MCF 10A (cell line): ENCODE measurements at regions not wholly inside any gene's neighbourhood (a gene's known extent, or its start where the extent isn't known, plus 50 kb on each side); places are given as distances from the start of the nearest gene placed in this dataset.

Source experiments
- BruUV-seq: library from RNA; stranded (reverse); fragments of 400-500 nt; replicated peaks from 2 replicates; lab custom pipeline; 2021; lab: Mats Ljungman, UMichigan
- CTCF ChIA-PET: fragments of 300-600 bp; sonication (Branson Sonifier 250); formaldehyde crosslinking; extraction: SDS; loops from one replicate; lab custom pipeline; 2021; ENCODE audit warnings: antibody characterized with exemption, inconsistent platforms; lab: Yijun Ruan, JAX
- POLR2A ChIA-PET: fragments of 300-600, 350-650 bp; sonication (Branson Sonifier 250); formaldehyde crosslinking; extraction: SDS; loops from one replicate; lab custom pipeline; 2020; ENCODE audit warnings: antibody characterized with exemption, inconsistent platforms; lab: Yijun Ruan, JAX
- DNase-seq: peaks from one replicate; pipeline ENCODE4 v3.0.0-alpha.2; 2018; ENCODE audit not compliant: unreplicated experiment
- H3K27ac Mint-ChIP-seq: one replicate; pipeline ENCODE4 v1.8.0; 2022; ENCODE audit warnings: mild to moderate bottlenecking, low read depth, mixed read lengths; ENCODE audit not compliant: unreplicated experiment
- H3K27me3 Mint-ChIP-seq: one replicate; pipeline ENCODE4 v1.8.0; 2022; ENCODE audit warnings: mixed read lengths; ENCODE audit not compliant: insufficient read depth, unreplicated experiment
- H3K36me3 Mint-ChIP-seq: one replicate; pipeline ENCODE4 v1.8.0; 2022; ENCODE audit warnings: mild to moderate bottlenecking, moderate library complexity, mixed read lengths; ENCODE audit not compliant: insufficient read depth, unreplicated experiment
- H3K4me1 Mint-ChIP-seq: one replicate; pipeline ENCODE4 v1.8.0; 2022; ENCODE audit warnings: mixed read lengths; ENCODE audit not compliant: insufficient read depth, unreplicated experiment
- H3K4me3 Mint-ChIP-seq: one replicate; pipeline ENCODE4 v1.8.0; 2022; ENCODE audit warnings: mild to moderate bottlenecking, moderate library complexity, mixed read lengths; ENCODE audit not compliant: unreplicated experiment
- H3K9me3 Mint-ChIP-seq: one replicate; pipeline ENCODE4 v1.8.0; 2022; ENCODE audit warnings: mixed read lengths; ENCODE audit not compliant: unreplicated experiment
- CTCF ChIP-seq: fragments of 200-600 bp; IDR thresholded peaks from one replicate; pipeline ENCODE4 v1.8.0; 2022; ENCODE audit warnings: antibody characterized with exemption, mild to moderate bottlenecking; ENCODE audit not compliant: unreplicated experiment
- intact Hi-C: fragments of 100-400 bp; cut with micrococcal nuclease; formaldehyde crosslinking; loops from 2 replicates; pipeline ENCODE4 v1.14.1; 2022

GRCh38 chr5:174567506-174568141, 156.8 kb upstream of the MSX2 start:
- TF ChIP-seq CTCF, result no peak

GRCh38 chr5:174570662-174571061, 153.7 kb upstream of the MSX2 start:
- H3K27me3 Mint-ChIP-seq, result no peaks in the 10 kb centered on the region
- H3K27ac Mint-ChIP-seq, result no peak overlapping the region
- no peak overlapping the region for H3K4me3 Mint-ChIP-seq
- no TSS peak for BruUV-seq
- ChIA-PET CTCF (interaction anchor here (7.3 kb wide), 1 partner anchor 150 kb away, joined by 28 read pairs; no protein-coding TSS in a partner anchor), POLR2A (no interaction called here)
- DNase-seq, result no peak
- no peaks in the 10 kb centered on the region for H3K9me3 Mint-ChIP-seq
- H3K4me1 Mint-ChIP-seq, result peaks cover 21% of the 10 kb centered on the region
- intact Hi-C loops, result loop anchor here (2.0 to 5.0 kb wide), 2 partner anchors 42 to 222 kb away; no protein-coding TSS in a partner anchor
- TF ChIP-seq CTCF, result no peak
- H3K36me3 Mint-ChIP-seq, result no peaks in the 10 kb centered on the region

More at GRCh38 chr5:174567506-174568141, 156.8 kb upstream of the MSX2 start:
- Mint-ChIP-seq H3K4me1 (peaks cover 18% of the 10 kb centered on the region), H3K27me3 (no peaks in the 10 kb centered on the region), H3K9me3 (no peaks in the 10 kb centered on the region), H3K4me3 (no peak overlapping the region), H3K27ac (no peak overlapping the region), H3K36me3 (no peaks in the 10 kb centered on the region)
- intact Hi-C loops, result no loop called here
- BruUV-seq, result no TSS peak
- ChIA-PET CTCF (interaction anchor here (0.5 to 7.3 kb wide), 6 partner anchors 12 to 1899 kb away, joined by 3 to 28 read pairs (median 4); no protein-coding TSS in a partner anchor), POLR2A (interaction anchor here (0.5 to 0.7 kb wide), 2 partner anchors 15 to 71 kb away, joined by 3 to 4 read pairs; no protein-coding TSS in a partner anchor)
- peak; percentile 74 for DNase-seq

- intact Hi-C loops, result loop anchor here (1.0 to 5.0 kb wide), 4 partner anchors 39 to 221 kb away; no protein-coding TSS in a partner anchor
- Mint-ChIP-seq H3K27ac (no peak overlapping the region), H3K4me1 (peaks cover 21% of the 10 kb centered on the region), H3K36me3 (no peaks in the 10 kb centered on the region), H3K27me3 (no peaks in the 10 kb centered on the region), H3K4me3 (no peak overlapping the region), H3K9me3 (no peaks in the 10 kb centered on the region)
- no TSS peak for BruUV-seq
- ChIA-PET CTCF (interaction anchor here (0.6 to 7.3 kb wide), 6 partner anchors 11 to 222 kb away, joined by 3 to 28 read pairs (median 4); no protein-coding TSS in a partner anchor), POLR2A (interaction anchor here (0.6 to 0.9 kb wide), 4 partner anchors 54 to 156 kb away, joined by 3 to 4 read pairs (median 3); no protein-coding TSS in a partner anchor)
- peak; percentile 22 for TF ChIP-seq CTCF
- peak; percentile 99 for DNase-seq
These were observed 152.6 kb upstream of the MSX2 start for GRCh38 chr5:174571662-174572397.

- H3K27ac Mint-ChIP-seq, result no peak overlapping the region
- intact Hi-C loops, result loop anchor here (1.0 to 5.0 kb wide), 3 partner anchors 40 to 153 kb away; no protein-coding TSS in a partner anchor
- peaks cover 17% of the 10 kb centered on the region for H3K4me1 Mint-ChIP-seq
These were observed 151.8 kb upstream of the MSX2 start for GRCh38 chr5:174572591-174572990.

More at GRCh38 chr5:174572591-174572990, 151.8 kb upstream of the MSX2 start:
- ChIA-PET CTCF (interaction anchor here (0.6 to 7.3 kb wide), 4 partner anchors 10 to 152 kb away, joined by 3 to 28 read pairs (median 4); no protein-coding TSS in a partner anchor), POLR2A (interaction anchor here (0.6 to 0.9 kb wide), 3 partner anchors 53 to 156 kb away, joined by 3 to 4 read pairs (median 3); no protein-coding TSS in a partner anchor)
- Mint-ChIP-seq H3K4me3 (no peak overlapping the region), H3K36me3 (no peaks in the 10 kb centered on the region), H3K27me3 (no peaks in the 10 kb centered on the region), H3K9me3 (no peaks in the 10 kb centered on the region)
- no peak for DNase-seq
- TF ChIP-seq CTCF, result no peak
- BruUV-seq, result no TSS peak
